HG02588 (cell line): ENCODE measurements at regions not wholly inside any gene's neighbourhood (a gene's known extent, or its start where the extent isn't known, plus 50 kb on each side); places are given as distances from the start of the nearest gene placed in this dataset.

Experiments used
- ATAC-seq: cut with Tn5 transposase; IDR thresholded peaks from one replicate; pipeline ENCODE4 v1.9.1; 2021; ENCODE audit warnings: mild to moderate bottlenecking, moderate library complexity; ENCODE audit not compliant: unreplicated experiment

- no peak for ATAC-seq
Observed at GRCh38 chr9:20291201-20291600, 331.1 kb downstream of the MLLT3 start.

- no peak for ATAC-seq
Observed at GRCh38 chr9:20290257-20290656, 332.0 kb downstream of the MLLT3 start.

- ATAC-seq = no peak
Observed at GRCh38 chr9:20289423-20290010, 332.8 kb downstream of the MLLT3 start.

- no peak for ATAC-seq
Observed at GRCh38 chr9:20286969-20287368, 335.3 kb downstream of the MLLT3 start.

GRCh38 chr9:20286154-20286700 is 336.1 kb downstream of the MLLT3 start:
- no peak for ATAC-seq

GRCh38 chr9:20284601-20285289 is 337.6 kb downstream of the MLLT3 start:
- ATAC-seq = no peak

GRCh38 chr9:20280330-20280729 is 342.0 kb downstream of the MLLT3 start:
- no peak for ATAC-seq

- ATAC-seq = no peak
Observed at GRCh38 chr9:20276762-20277161, 345.5 kb downstream of the MLLT3 start.

- ATAC-seq = no peak
Observed at GRCh38 chr9:20271723-20272122, 350.6 kb downstream of the MLLT3 start.

GRCh38 chr9:20271096-20271495 is 351.2 kb downstream of the MLLT3 start:
- no peak for ATAC-seq

GRCh38 chr9:20270161-20270560 is 352.1 kb downstream of the MLLT3 start:
- no peak for ATAC-seq

- no peak for ATAC-seq
Observed at GRCh38 chr9:20269620-20270019, 352.7 kb downstream of the MLLT3 start.

GRCh38 chr9:20264896-20265295 is 357.4 kb downstream of the MLLT3 start:
- ATAC-seq = no peak

- no peak for ATAC-seq
Observed at GRCh38 chr9:20262611-20263010, 359.7 kb downstream of the MLLT3 start.

- no peak for ATAC-seq
Observed at GRCh38 chr9:20256284-20256948, 365.9 kb downstream of the MLLT3 start.

GRCh38 chr9:20255052-20255451 is 367.2 kb downstream of the MLLT3 start:
- ATAC-seq = no peak

GRCh38 chr9:20253635-20254034 is 368.7 kb downstream of the MLLT3 start:
- ATAC-seq = no peak

GRCh38 chr9:20252778-20253177 is 369.5 kb downstream of the MLLT3 start:
- ATAC-seq = no peak

GRCh38 chr9:20250791-20251190 is 371.5 kb downstream of the MLLT3 start:
- ATAC-seq = no peak

GRCh38 chr9:20244271-20244670 is 378.0 kb downstream of the MLLT3 start:
- no peak for ATAC-seq

- ATAC-seq = no peak
Observed at GRCh38 chr9:20243841-20244240, 378.5 kb downstream of the MLLT3 start.
